ENCODE measurements at regions not wholly inside any gene's neighbourhood (a gene's known extent, or its start where the extent isn't known, plus 50 kb on each side); places are given as distances from the start of the nearest gene placed in this dataset.
"Not testable (repeated sequence)": the region's sequence is repeated elsewhere in the genome, so short reads cannot be mapped to it uniquely, and the experiment has no call there.

- TF ChIP-seq FOXA2 (IDR thresholded peaks at IDR 0.05) (no peak), MAX (IDR thresholded peaks at IDR 0.05) (no peak), FOXA1 (IDR thresholded peaks at IDR 0.05) (no peak), RAD21 (IDR thresholded peaks at IDR 0.05) (no peak), ATF3 (IDR thresholded peaks at IDR 0.05) (no peak), HNF4G (IDR thresholded peaks at IDR 0.05) (no peak), CTCF (IDR thresholded peaks at IDR 0.05; ENCODE audit: low read depth, low read length, missing input control) (no peak), SP1 (IDR thresholded peaks at IDR 0.05) (no peak), REST (IDR thresholded peaks at IDR 0.05) (no peak), RXRA (IDR thresholded peaks at IDR 0.05) (no peak), EGR1 (IDR thresholded peaks at IDR 0.05; ENCODE audit: low read depth in 2 of 2) (no peak), TAF1 (conservative IDR thresholded peaks at IDR 0.05) (no peak), JUND (IDR thresholded peaks at IDR 0.05) (no peak), GABPA (IDR thresholded peaks at IDR 0.05 in 1 of 2, conservative IDR thresholded peaks at IDR 0.05 in 1 of 2) (no peak), NR2F2 (IDR thresholded peaks at IDR 0.05) (no peak), YY1 (IDR thresholded peaks at IDR 0.05) (no peak), ZBTB33 (IDR thresholded peaks at IDR 0.05) (no peak), HNF4A (conservative IDR thresholded peaks at IDR 0.05) (no peak)
- H3K27ac ChIP-seq (ENCODE audit: low read depth in 1 of 2, low read length in 2 of 2) = no peak overlapping the region
- no peak for DNase-seq (ENCODE audit: low spot score)
- no peak overlapping the region for H3K9ac ChIP-seq (ENCODE audit: low read depth in 1 of 2, low read length in 2 of 2)
- H3K9me3 ChIP-seq (ENCODE audit: control insufficient read depth in 4 of 4, low read length in 3 of 4) = no peaks in the 10 kb centered on the region
- H3K4me1 ChIP-seq (ENCODE audit: control insufficient read depth in 4 of 4, insufficient read depth in 4 of 4, low read length in 3 of 4) = no peaks in the 10 kb centered on the region
- H3K27me3 ChIP-seq (ENCODE audit: control insufficient read depth in 4 of 4, insufficient read depth in 4 of 4, low read length in 3 of 4) = no peaks in the 10 kb centered on the region
- no peak overlapping the region for H3K4me3 ChIP-seq (ENCODE audit: low read depth in 1 of 3, low read length in 3 of 3)
- 91% methylated on average over 3 of the region's 3 CpGs for WGBS
- H3K36me3 ChIP-seq (ENCODE audit: control insufficient read depth in 4 of 4, insufficient read depth in 3 of 4, low read depth in 1 of 4, low read length in 3 of 4) = no peaks in the 10 kb centered on the region
Observed at GRCh38 chr6:144955859-144956258, 670.7 kb downstream of the UTRN start.

GRCh38 chr6:144956697-144957096 lies 671.6 kb downstream of the UTRN start:
- H3K36me3 ChIP-seq (ENCODE audit: control insufficient read depth in 4 of 4, insufficient read depth in 3 of 4, low read depth in 1 of 4, low read length in 3 of 4); H3K9ac ChIP-seq (ENCODE audit: low read depth in 1 of 2, low read length in 2 of 2); H3K9me3 ChIP-seq (ENCODE audit: control insufficient read depth in 4 of 4, low read length in 3 of 4); DNase-seq (ENCODE audit: low spot score); H3K27ac ChIP-seq (ENCODE audit: low read depth in 1 of 2, low read length in 2 of 2); H3K4me3 ChIP-seq (ENCODE audit: low read depth in 1 of 3, low read length in 3 of 3); H3K4me1 ChIP-seq (ENCODE audit: control insufficient read depth in 4 of 4, insufficient read depth in 4 of 4, low read length in 3 of 4); H3K27me3 ChIP-seq (ENCODE audit: control insufficient read depth in 4 of 4, insufficient read depth in 4 of 4, low read length in 3 of 4): not testable (repeated sequence)

All from liver (tissue), 8 donors.